Breast epithelium (tissue), 3 donors: ENCODE measurements at regions not wholly inside any gene's neighbourhood (a gene's known extent, or its start where the extent isn't known, plus 50 kb on each side); places are given as distances from the start of the nearest gene placed in this dataset.

Source experiments
- POLR2A ChIP-seq: fragments of 450-650 bp; IDR thresholded peaks from one replicate; pipeline ENCODE4 v1.6.1; 2016; ENCODE audit warnings: antibody characterized with exemption, mild to moderate bottlenecking, moderate library complexity
- POLR2AphosphoS5 ChIP-seq, 3 donors: sonication (generic); formaldehyde crosslinking; IDR thresholded peaks; one replicate each; pipeline ENCODE4 v1.6.1; 2017; ENCODE audit warnings: antibody characterized with exemption in 3 of 3
- TF ChIP-seq, protein P1 (sequence below), 3 donors: fragments of 450-650 bp; IDR thresholded peaks; one replicate each; pipeline ENCODE4 v1.5.1; 2016 to 2017; ENCODE audit warnings: antibody characterized with exemption in 3 of 3, mild to moderate bottlenecking in 3 of 3, moderate library complexity in 3 of 3

DNA sequence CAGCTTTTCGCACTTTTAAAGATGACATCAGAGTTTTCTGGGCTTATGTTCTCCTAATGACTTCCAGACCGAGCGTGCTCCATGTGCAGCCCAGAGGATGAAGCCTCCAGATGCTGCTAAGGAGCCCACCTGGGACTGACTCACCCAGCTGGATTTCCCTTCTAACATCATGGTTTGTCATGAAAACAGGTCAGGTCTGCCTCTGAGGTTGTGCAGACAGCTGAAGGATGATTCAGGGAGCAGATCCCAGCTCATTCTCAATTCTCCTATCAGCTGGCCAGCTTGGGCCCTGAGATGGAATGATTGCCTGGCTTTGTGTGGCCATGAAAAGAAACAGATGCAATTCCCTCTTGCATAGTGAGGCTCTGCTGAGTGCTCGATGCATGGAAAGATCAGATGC lies 123.9 kb upstream of the DUSP10 start:
- TF ChIP-seq POLR2AphosphoS5 (IDR thresholded peaks at IDR 0.05) (no peak), POLR2A (no peak)
- TF ChIP-seq, protein P1, sequence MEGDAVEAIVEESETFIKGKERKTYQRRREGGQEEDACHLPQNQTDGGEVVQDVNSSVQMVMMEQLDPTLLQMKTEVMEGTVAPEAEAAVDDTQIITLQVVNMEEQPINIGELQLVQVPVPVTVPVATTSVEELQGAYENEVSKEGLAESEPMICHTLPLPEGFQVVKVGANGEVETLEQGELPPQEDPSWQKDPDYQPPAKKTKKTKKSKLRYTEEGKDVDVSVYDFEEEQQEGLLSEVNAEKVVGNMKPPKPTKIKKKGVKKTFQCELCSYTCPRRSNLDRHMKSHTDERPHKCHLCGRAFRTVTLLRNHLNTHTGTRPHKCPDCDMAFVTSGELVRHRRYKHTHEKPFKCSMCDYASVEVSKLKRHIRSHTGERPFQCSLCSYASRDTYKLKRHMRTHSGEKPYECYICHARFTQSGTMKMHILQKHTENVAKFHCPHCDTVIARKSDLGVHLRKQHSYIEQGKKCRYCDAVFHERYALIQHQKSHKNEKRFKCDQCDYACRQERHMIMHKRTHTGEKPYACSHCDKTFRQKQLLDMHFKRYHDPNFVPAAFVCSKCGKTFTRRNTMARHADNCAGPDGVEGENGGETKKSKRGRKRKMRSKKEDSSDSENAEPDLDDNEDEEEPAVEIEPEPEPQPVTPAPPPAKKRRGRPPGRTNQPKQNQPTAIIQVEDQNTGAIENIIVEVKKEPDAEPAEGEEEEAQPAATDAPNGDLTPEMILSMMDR (IDR thresholded peaks at IDR 0.05), result no peak
